Spleen (tissue), 11 donors: ENCODE measurements at regions not wholly inside any gene's neighbourhood (a gene's known extent, or its start where the extent isn't known, plus 50 kb on each side); places are given as distances from the start of the nearest gene placed in this dataset.
"Not testable (repeated sequence)": the region's sequence is repeated elsewhere in the genome, so short reads cannot be mapped to it uniquely, and the experiment has no call there.

Experiments
- DNase-seq: peaks from one replicate; pipeline ENCODE4 v3.0.0-alpha.2; 2020
- H3K27ac ChIP-seq, 8 donors: fragments of 200-600 bp; sonication (generic) in 7 of 8; 1 replicate in 4 of 8; 2 replicates in 4 of 8; pipeline versions ENCODE4 v1.5.0 to v1.8.0; 2016 to 2021; ENCODE audit warnings: inconsistent platforms in 4 of 8, mild to moderate bottlenecking in 4 of 8, moderate library complexity in 1 of 8
- H3K27me3 ChIP-seq, 7 donors: fragments of 200-600 bp; sonication (generic) in 6 of 7; replicated peaks in 1 of 7; 1 replicate in 4 of 7; 2 replicates in 3 of 7; pipeline versions ENCODE4 v1.5.0 to v1.8.0; 2016 to 2021; ENCODE audit warnings: inconsistent platforms in 3 of 7, mild to moderate bottlenecking in 1 of 7
- H3K36me3 ChIP-seq, 6 donors: fragments of 200-600 bp; sonication (generic) in 5 of 6; 1 replicate in 4 of 6; 2 replicates in 2 of 6; pipeline versions ENCODE4 v1.5.0 to v1.8.0; 2016 to 2021; ENCODE audit warnings: inconsistent platforms in 2 of 6
- H3K4me1 ChIP-seq, 6 donors: fragments of 200-600 bp; sonication (generic) in 5 of 6; 1 replicate in 3 of 6; 2 replicates in 3 of 6; pipeline versions ENCODE4 v1.5.0 to v1.8.0; 2016 to 2021; ENCODE audit warnings: inconsistent platforms in 3 of 6
- H3K4me3 ChIP-seq, 8 donors: fragments of 200-600 bp; sonication (generic) in 7 of 8; 1 replicate in 4 of 8; 2 replicates in 4 of 8; pipeline versions ENCODE4 v1.5.0 to v1.8.0; 2016 to 2021; ENCODE audit warnings: inconsistent platforms in 4 of 8, mild to moderate bottlenecking in 4 of 8, moderate library complexity in 2 of 8
- H3K9me3 ChIP-seq, 8 donors: fragments of 200-600 bp; sonication (generic) in 7 of 8; 1 replicate in 4 of 8; 2 replicates in 4 of 8; pipeline versions ENCODE4 v1.5.0 to v1.8.0; 2016 to 2021; ENCODE audit warnings: inconsistent platforms in 4 of 8
- CTCF ChIP-seq, 11 experiments: fragments of 200-600 bp in 7 of 11; fragments of 450-650 bp in 4 of 11; sonication (generic) in 4 of 11; IDR thresholded peaks in 8 of 11; conservative IDR thresholded peaks in 3 of 11; 1 replicate in 7 of 11; 2 replicates in 4 of 11; pipeline versions ENCODE4 v1.4.0 to v1.8.0; 2016 to 2021; ENCODE audit warnings: antibody characterized with exemption in 11 of 11, inconsistent platforms in 4 of 11, mild to moderate bottlenecking in 1 of 11
- POLR2A ChIP-seq, 3 donors: fragments of 450-650 bp; IDR thresholded peaks; one replicate each; pipeline ENCODE4 v1.5.1; 2017; ENCODE audit warnings: antibody characterized with exemption in 3 of 3, mild to moderate bottlenecking in 1 of 3
- POLR2AphosphoS5 ChIP-seq, 3 donors: sonication (generic); formaldehyde crosslinking; IDR thresholded peaks; one replicate each; pipeline ENCODE4 v1.5.1; 2017; ENCODE audit warnings: antibody characterized with exemption in 3 of 3
- WGBS, 5 donors: extraction: QIAGEN DNeasy Blood & Tissue Kit in 3 of 5; methylation state at CpG; one replicate each; pipeline versions ENCODE4 v1.1.5 to v1.1.7; 2013 to 2018; 5-methylcytosine and 5-hydroxymethylcytosine counted together
- intact Hi-C: fragments of 100-400 bp; cut with DNase I; formaldehyde crosslinking; loops from one replicate; pipeline ENCODE4 v1.15.0; 2023; ENCODE audit warnings: low total_unique reads
- donor health status: healthy with polysubstance abuse.
- donor health status: DM: no; HTN: no; CAD: no; lungs with moderate emphysema.
- donor health status: DM: no; HTN: no; CAD: no.
- donor health status: Bipolar disorder and iron deficiency.
- donor health status: healthy.
- donor health status: DM: no; HTN: no; CAD: no.
- donor health status: DM: yes; HTN: yes; CAD: no.

DNA sequence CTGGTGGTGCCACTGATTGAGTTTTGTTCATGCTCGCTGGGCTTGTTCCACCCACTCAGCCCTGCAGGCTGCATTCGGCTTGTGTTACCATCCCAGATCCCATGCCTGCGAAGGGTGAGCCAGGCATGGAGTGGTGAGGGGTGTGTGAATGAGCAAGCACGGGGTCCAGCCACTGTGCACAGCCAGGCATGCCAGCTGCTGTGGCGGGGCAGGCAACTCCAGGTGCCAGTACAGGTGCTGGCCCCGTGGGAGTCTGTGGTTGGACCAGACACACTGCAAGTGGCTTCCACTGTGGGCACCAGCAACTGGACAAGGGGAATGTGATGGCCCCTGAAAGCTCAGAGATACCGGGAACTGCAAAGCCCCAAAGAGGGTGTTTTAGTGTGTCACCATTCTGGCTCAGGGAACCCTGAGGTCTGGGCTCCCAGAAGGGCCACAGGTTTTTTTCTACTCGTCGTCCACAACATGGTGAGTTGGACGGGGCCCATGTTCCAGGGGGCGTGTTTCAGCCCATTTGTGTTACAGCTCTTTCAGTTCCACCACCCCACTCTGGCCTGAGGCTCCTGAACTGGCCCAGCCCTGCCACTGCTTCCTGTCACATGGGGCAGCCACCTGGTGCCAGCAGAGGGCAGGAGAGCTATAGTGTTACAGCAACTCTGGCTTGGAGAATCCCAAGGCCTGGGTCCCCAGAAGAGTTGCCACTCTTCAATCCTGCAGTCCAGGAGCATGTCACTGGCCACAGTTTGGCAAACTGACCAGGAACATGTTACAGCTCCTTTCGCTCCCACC is 217.0 kb upstream of the OBI1 start:
- intact Hi-C loops, result no loop called here
- TF ChIP-seq CTCF (IDR thresholded peaks at IDR 0.05 in 8 of 11, conservative IDR thresholded peaks at IDR 0.05 in 3 of 11) (no peak), POLR2AphosphoS5 (IDR thresholded peaks at IDR 0.05) (no peak), POLR2A (IDR thresholded peaks at IDR 0.05) (no peak)
- no peak overlapping the region for H3K4me3 ChIP-seq
- H3K36me3 ChIP-seq, result no peaks in the 10 kb centered on the region
- H3K9me3 ChIP-seq, result peaks cover 0 to 7% (median 0%) of the 10 kb centered on the region in 8 donors
- no peak for DNase-seq
- no peaks in the 10 kb centered on the region for H3K27me3 ChIP-seq
- 74 to 83% (median 76%) methylated on average over 9 to 12 of the region's 12 CpGs for WGBS, 5 donors
- no peaks in the 10 kb centered on the region for H3K4me1 ChIP-seq
- H3K27ac ChIP-seq, result no peak overlapping the region

GRCh38 chr13:78868991-78869390 is 210.0 kb upstream of the OBI1 start:
- Histone ChIP-seq H3K9me3 (no peaks in the 10 kb centered on the region), H3K4me3 (no peak overlapping the region), H3K4me1 (no peaks in the 10 kb centered on the region), H3K27ac (no peak overlapping the region), H3K36me3 (no peaks in the 10 kb centered on the region), H3K27me3 (peaks cover 0 to 7% (median 0%) of the 10 kb centered on the region in 7 donors)
- intact Hi-C loops, result no loop called here
- no peak for DNase-seq
- WGBS, 5 donors, result 63 to 93% (median 65%) methylated on average over 1 of the region's 1 CpG
- no peak for TF ChIP-seq POLR2AphosphoS5 (IDR thresholded peaks at IDR 0.05)

- TF ChIP-seq CTCF (IDR thresholded peaks at IDR 0.05 in 8 of 11, conservative IDR thresholded peaks at IDR 0.05 in 3 of 11) (no peak), POLR2A (IDR thresholded peaks at IDR 0.05) (no peak), POLR2AphosphoS5 (IDR thresholded peaks at IDR 0.05) (no peak)
- no peaks in the 10 kb centered on the region for H3K4me1 ChIP-seq
- intact Hi-C loops, result no loop called here
- no peaks in the 10 kb centered on the region for H3K36me3 ChIP-seq
- H3K27ac ChIP-seq, result no peak overlapping the region
- H3K9me3 ChIP-seq, result no peaks in the 10 kb centered on the region
- H3K27me3 ChIP-seq, result peaks cover 0 to 7% (median 0%) of the 10 kb centered on the region in 7 donors
- no peak overlapping the region for H3K4me3 ChIP-seq
- 57 to 73% (median 68%) methylated on average over 3 of the region's 3 CpGs for WGBS, 5 donors
- no peak for DNase-seq
These were observed 208.7 kb upstream of the OBI1 start for GRCh38 chr13:78867655-78868054.

GRCh38 chr13:78866076-78866475 is 207.1 kb upstream of the OBI1 start:
- H3K36me3 ChIP-seq, H3K27ac ChIP-seq, H3K27me3 ChIP-seq, H3K4me3 ChIP-seq, intact Hi-C loops, DNase-seq, H3K9me3 ChIP-seq, H3K4me1 ChIP-seq: not testable (repeated sequence)
- 42 to 58% (median 55%) methylated on average over 5 to 6 of the region's 6 CpGs for WGBS, 5 donors

- WGBS, 5 donors, result 85 to 94% (median 87%) methylated on average over 1 of the region's 1 CpG
- peaks cover 0 to 7% (median 0%) of the 10 kb centered on the region in 7 donors for H3K27me3 ChIP-seq
- H3K4me1 ChIP-seq, result no peaks in the 10 kb centered on the region
- H3K4me3 ChIP-seq, result no peak overlapping the region
- no peak overlapping the region for H3K27ac ChIP-seq
- peaks cover 0 to 11% (median 0%) of the 10 kb centered on the region in 8 donors for H3K9me3 ChIP-seq
- no peak for TF ChIP-seq CTCF (IDR thresholded peaks at IDR 0.05 in 8 of 11, conservative IDR thresholded peaks at IDR 0.05 in 3 of 11)
- no peak for TF ChIP-seq POLR2A (IDR thresholded peaks at IDR 0.05)
- TF ChIP-seq POLR2AphosphoS5 (IDR thresholded peaks at IDR 0.05), result no peak
- H3K36me3 ChIP-seq, result no peaks in the 10 kb centered on the region
- intact Hi-C loops, result no loop called here
- DNase-seq, result no peak
These were observed 203.5 kb upstream of the OBI1 start for GRCh38 chr13:78862446-78862845.
